Trophoblast cell (in vitro differentiated cells and primary cell): ENCODE measurements at regions not wholly inside any gene's neighbourhood (a gene's known extent, or its start where the extent isn't known, plus 50 kb on each side); places are given as distances from the start of the nearest gene placed in this dataset.

Source experiments
- DNase-seq, 2 donors: peaks; one replicate each; pipeline ENCODE4 v3.0.0-alpha.2; 2016
- H2AFZ ChIP-seq: 2 replicates; pipeline ENCODE4 v1.6.1; 2013; ENCODE audit warnings: low read length, moderate library complexity, mild to moderate bottlenecking; ENCODE audit not compliant: insufficient read depth, poor library complexity
- H2AK5ac ChIP-seq: 2 replicates; pipeline ENCODE4 v1.6.1; 2013; ENCODE audit warnings: mild to moderate bottlenecking, low read length
- H2BK120ac ChIP-seq: 2 replicates; pipeline ENCODE4 v1.6.1; 2013; ENCODE audit warnings: low read length, mild to moderate bottlenecking, moderate library complexity; ENCODE audit not compliant: insufficient read depth, poor library complexity
- H2BK12ac ChIP-seq: 2 replicates; pipeline ENCODE4 v1.6.1; 2013; ENCODE audit warnings: mild to moderate bottlenecking, low read length, moderate library complexity
- H2BK5ac ChIP-seq: 2 replicates; pipeline ENCODE4 v1.6.1; 2013; ENCODE audit warnings: low read length, low read depth, moderate library complexity, mild to moderate bottlenecking; ENCODE audit not compliant: poor library complexity
- H3K14ac ChIP-seq: 2 replicates; pipeline ENCODE4 v1.6.1; 2013; ENCODE audit warnings: mild to moderate bottlenecking, low read length
- H3K18ac ChIP-seq: 2 replicates; pipeline ENCODE4 v1.6.1; 2013; ENCODE audit warnings: mild to moderate bottlenecking, low read length
- H3K23ac ChIP-seq: 2 replicates; pipeline ENCODE4 v1.6.1; 2013; ENCODE audit warnings: low read length
- H3K27ac ChIP-seq: 2 replicates; pipeline ENCODE4 v1.5.1; 2013; ENCODE audit warnings: low read depth, mild to moderate bottlenecking, inconsistent platforms, low read length, moderate library complexity
- H3K27me3 ChIP-seq: 2 replicates; pipeline ENCODE4 v1.6.1; 2013; ENCODE audit warnings: inconsistent platforms, mild to moderate bottlenecking, low read length, moderate library complexity; ENCODE audit not compliant: insufficient read depth
- H3K36me3 ChIP-seq, 2 experiments: 1 replicate in 1 of 2; 2 replicates in 1 of 2; pipeline ENCODE4 v1.6.1; 2013; ENCODE audit warnings: low read length in 2 of 2, mild to moderate bottlenecking in 2 of 2, moderate library complexity in 1 of 2; ENCODE audit not compliant: insufficient read depth in 2 of 2, control insufficient read depth in 1 of 2
- H3K4ac ChIP-seq: 2 replicates; pipeline ENCODE4 v1.6.1; 2013; ENCODE audit warnings: low read depth, mild to moderate bottlenecking, low read length, moderate library complexity
- H3K4me1 ChIP-seq, 2 experiments: 1 replicate in 1 of 2; 2 replicates in 1 of 2; pipeline ENCODE4 v1.6.1; 2013; ENCODE audit warnings: low read length in 2 of 2, mild to moderate bottlenecking in 2 of 2, moderate library complexity in 1 of 2; ENCODE audit not compliant: insufficient read depth in 2 of 2, control insufficient read depth in 1 of 2
- H3K4me2 ChIP-seq: 2 replicates; pipeline ENCODE4 v1.6.1; 2013; ENCODE audit warnings: inconsistent platforms, mild to moderate bottlenecking, low read length, moderate library complexity
- H3K4me3 ChIP-seq: 2 replicates; pipeline ENCODE4 v1.5.1; 2013; ENCODE audit warnings: mild to moderate bottlenecking, low read depth, low read length, inconsistent platforms
- H3K79me1 ChIP-seq: one replicate; pipeline ENCODE4 v1.6.1; 2013; ENCODE audit warnings: low read length
- H3K79me2 ChIP-seq: 2 replicates; pipeline ENCODE4 v1.6.1; 2013; ENCODE audit warnings: low read length, mild to moderate bottlenecking; ENCODE audit not compliant: control insufficient read depth, insufficient read depth, poor library complexity
- H3K9ac ChIP-seq: 2 replicates; pipeline ENCODE4 v1.6.1; 2013; ENCODE audit warnings: mild to moderate bottlenecking, low read length
- H3K9me3 ChIP-seq: 2 replicates; pipeline ENCODE4 v1.6.1; 2013; ENCODE audit warnings: low read depth, mild to moderate bottlenecking, control low read depth, inconsistent platforms, low read length; ENCODE audit not compliant: insufficient read depth
- H4K12ac ChIP-seq: 2 replicates; pipeline ENCODE4 v1.6.1; 2013; ENCODE audit warnings: low read depth, mild to moderate bottlenecking, low read length, moderate library complexity
- H4K8ac ChIP-seq: 2 replicates; pipeline ENCODE4 v1.6.1; 2013; ENCODE audit warnings: low read depth, mild to moderate bottlenecking, low read length, moderate library complexity
- H4K91ac ChIP-seq: one replicate; pipeline ENCODE4 v1.6.1; 2013; ENCODE audit warnings: low read depth, mild to moderate bottlenecking, low read length, moderate library complexity
- WGBS: extraction: QIAGEN DNeasy Blood & Tissue Kit; methylation state at CpG from one replicate; pipeline ENCODE4 v1.1.7; 2013; ENCODE audit warnings: missing lambda C conversion rate; ENCODE audit not compliant: insufficient read length, insufficient coverage; ENCODE audit errors: extremely low coverage; 5-methylcytosine and 5-hydroxymethylcytosine counted together

DNA sequence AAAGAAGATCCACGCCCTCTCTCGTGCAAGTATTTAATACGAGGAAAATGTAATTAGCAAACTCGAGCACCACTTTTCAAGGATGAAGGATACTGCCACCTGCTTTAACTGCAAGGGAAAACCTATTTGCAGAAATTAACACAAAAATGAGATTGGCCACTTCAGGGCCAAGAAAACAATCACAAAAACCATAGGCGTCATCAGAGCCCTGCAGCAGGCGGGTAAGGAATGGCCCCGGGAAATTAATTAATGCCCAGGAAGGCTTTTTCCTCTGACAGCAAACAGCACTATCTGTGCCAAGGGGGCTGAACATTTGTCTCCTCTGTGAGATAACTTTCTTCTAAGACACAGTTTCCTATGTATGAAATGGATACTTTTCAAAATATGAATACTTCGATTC lies 255.7 kb downstream of the CTTN start:
- Histone ChIP-seq H4K8ac (no peak overlapping the region), H3K79me1 (no peaks in the 10 kb centered on the region), H4K12ac (no peak overlapping the region), H3K23ac (no peak overlapping the region), H2AK5ac (no peak overlapping the region), H3K14ac (no peak overlapping the region), H3K4me3 (no peak overlapping the region), H2BK5ac (no peak overlapping the region), H3K9ac (no peak overlapping the region), H3K79me2 (no peaks in the 10 kb centered on the region), H3K4me2 (no peak overlapping the region), H2BK12ac (no peak overlapping the region), H3K18ac (no peak overlapping the region), H3K27me3 (no peaks in the 10 kb centered on the region), H3K9me3 (no peaks in the 10 kb centered on the region), H2AFZ (no peak overlapping the region), H3K36me3 (no peaks in the 10 kb centered on the region), H3K27ac (no peak overlapping the region), H3K4me1 (peaks cover 0 to 4% of the 10 kb centered on the region in 2 experiments), H4K91ac (no peak overlapping the region), H2BK120ac (no peak overlapping the region), H3K4ac (no peak overlapping the region)
- no peak for DNase-seq
- no CpG with 5 or more reads among the region's 8 CpGs for WGBS

DNA sequence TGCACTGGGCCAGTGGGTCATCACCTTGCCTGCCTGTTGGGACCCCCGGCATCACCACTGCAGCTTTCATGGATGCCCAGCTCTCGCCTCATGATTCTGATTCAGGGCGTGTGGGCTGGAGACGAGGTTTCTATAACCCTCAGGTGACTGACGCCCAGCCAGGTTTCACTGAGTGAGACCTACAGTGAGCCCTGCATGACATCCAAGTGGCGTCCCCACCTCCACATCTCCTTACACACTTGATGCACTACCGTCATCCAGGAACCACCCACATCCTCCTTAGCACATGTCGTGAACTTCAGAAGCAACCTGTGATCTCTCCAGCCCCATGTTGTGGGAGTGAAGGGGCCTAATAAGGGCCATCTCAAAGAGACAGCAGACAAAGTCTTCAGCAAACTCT lies 257.5 kb downstream of the CTTN start:
- Histone ChIP-seq H3K23ac (no peak overlapping the region), H3K4me2 (no peak overlapping the region), H2BK12ac (no peak overlapping the region), H3K9me3 (peaks cover 2% of the 10 kb centered on the region), H3K4me3 (no peak overlapping the region), H3K79me1 (no peaks in the 10 kb centered on the region), H3K4me1 (peaks cover 0 to 4% of the 10 kb centered on the region in 2 experiments), H3K9ac (no peak overlapping the region), H4K8ac (no peak overlapping the region), H4K12ac (no peak overlapping the region), H3K27me3 (no peaks in the 10 kb centered on the region), H4K91ac (peak overlapping the region; percentile 25), H3K79me2 (no peaks in the 10 kb centered on the region), H2BK120ac (no peak overlapping the region), H2AFZ (no peak overlapping the region), H3K27ac (no peak overlapping the region), H2BK5ac (no peak overlapping the region), H3K14ac (peak overlapping the region; percentile 19), H3K18ac (peak overlapping the region; percentile 21), H3K4ac (no peak overlapping the region), H2AK5ac (no peak overlapping the region), H3K36me3 (no peaks in the 10 kb centered on the region)
- DNase-seq, result no peak
- WGBS, result no CpG with 5 or more reads among the region's 8 CpGs

DNA sequence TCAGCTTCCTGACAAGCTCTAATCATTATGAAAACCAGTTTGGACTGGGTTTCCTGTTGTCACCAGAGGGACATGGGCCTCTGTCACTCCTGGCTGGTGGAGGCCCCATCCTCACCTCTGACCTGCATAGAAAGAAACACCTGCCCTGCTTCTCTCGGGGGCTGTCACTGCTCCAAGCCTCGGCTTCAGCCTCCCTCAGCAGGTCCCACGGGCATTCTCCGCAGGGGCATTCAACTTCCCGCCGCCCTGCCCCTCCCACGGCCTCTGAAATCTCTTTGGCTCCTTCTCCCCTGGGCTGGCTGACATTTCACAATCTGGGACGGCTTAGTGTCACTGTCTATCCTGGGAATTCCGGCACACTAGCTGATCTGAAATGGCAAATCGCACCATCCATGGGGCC lies 257.9 kb downstream of the CTTN start:
- no peak overlapping the region for H4K8ac ChIP-seq
- H2BK120ac ChIP-seq, result no peak overlapping the region
- DNase-seq, result no peak
- no peaks in the 10 kb centered on the region for H3K27me3 ChIP-seq
- no peak overlapping the region for H4K91ac ChIP-seq
- H3K14ac ChIP-seq, result no peak overlapping the region
- no peak overlapping the region for H3K4ac ChIP-seq
- no peak overlapping the region for H3K4me2 ChIP-seq
- no peak overlapping the region for H3K23ac ChIP-seq
- H3K4me1 ChIP-seq, result peaks cover 0 to 4% of the 10 kb centered on the region in 2 experiments
- no peak overlapping the region for H3K9ac ChIP-seq
- H3K79me2 ChIP-seq, result no peaks in the 10 kb centered on the region
- no peak overlapping the region for H2AFZ ChIP-seq
- H3K18ac ChIP-seq, result no peak overlapping the region
- H3K9me3 ChIP-seq, result peaks cover 3% of the 10 kb centered on the region
- H3K4me3 ChIP-seq, result no peak overlapping the region
- H4K12ac ChIP-seq, result no peak overlapping the region
- no peak overlapping the region for H2BK12ac ChIP-seq
- H2AK5ac ChIP-seq, result no peak overlapping the region
- no CpG with 5 or more reads among the region's 10 CpGs for WGBS
- H3K36me3 ChIP-seq, result no peaks in the 10 kb centered on the region
- no peaks in the 10 kb centered on the region for H3K79me1 ChIP-seq
- no peak overlapping the region for H3K27ac ChIP-seq
- H2BK5ac ChIP-seq, result no peak overlapping the region

DNA sequence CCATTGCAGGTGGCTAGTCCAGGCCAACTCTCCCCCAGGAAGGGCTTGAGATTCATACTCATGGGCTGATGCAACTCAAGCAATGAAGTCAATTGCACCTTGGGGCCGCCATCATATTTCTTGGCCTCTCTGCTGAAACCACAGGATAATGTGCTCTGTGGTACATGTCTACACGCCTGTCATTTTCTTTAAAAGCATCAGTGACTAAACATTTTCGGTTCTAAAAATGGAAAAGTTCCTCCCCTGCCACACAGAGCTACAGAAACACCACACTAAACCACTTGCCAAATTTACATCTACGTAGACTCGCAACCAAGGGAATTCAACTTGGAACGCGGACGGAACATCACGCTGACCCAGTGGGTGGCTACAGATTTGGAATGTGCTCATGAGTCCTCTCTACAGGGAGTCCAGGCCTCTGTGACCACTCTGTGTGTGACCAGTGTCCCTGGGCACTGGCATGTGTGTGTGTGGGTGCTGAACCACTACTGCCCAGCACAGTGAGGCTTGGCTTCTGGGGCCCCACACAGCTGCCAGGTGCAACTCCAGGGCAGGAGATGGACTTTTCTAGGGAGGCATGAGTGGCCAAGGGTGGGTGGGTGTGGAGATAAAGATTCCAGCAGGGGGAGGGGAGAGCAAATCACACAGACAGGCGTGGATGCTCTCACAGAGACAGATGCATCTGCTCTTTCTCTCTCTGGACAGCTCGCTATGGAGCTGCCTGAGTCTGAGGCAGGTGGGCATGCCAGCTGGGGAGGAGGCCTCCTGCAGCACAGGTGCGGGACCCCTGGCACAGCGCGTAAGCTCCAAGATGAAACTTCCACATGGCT lies 261.9 kb downstream of the CTTN start:
- WGBS, result no CpG with 5 or more reads among the region's 14 CpGs

More for the DNA sequence above, 261.9 kb downstream of the CTTN start:
- Histone ChIP-seq H3K79me2 (no peaks in the 10 kb centered on the region), H3K4ac (no peak overlapping the region), H2BK5ac (no peak overlapping the region), H3K4me3 (no peak overlapping the region), H2BK12ac (no peak overlapping the region), H3K18ac (no peak overlapping the region), H3K4me1 (peaks cover 11 to 22% of the 10 kb centered on the region in 2 experiments), H3K23ac (no peak overlapping the region), H3K79me1 (no peaks in the 10 kb centered on the region), H3K9me3 (peaks cover 3% of the 10 kb centered on the region), H3K36me3 (no peaks in the 10 kb centered on the region), H4K8ac (no peak overlapping the region), H3K9ac (no peak overlapping the region), H3K27ac (no peak overlapping the region), H2AK5ac (no peak overlapping the region), H2BK120ac (no peak overlapping the region), H3K14ac (no peak overlapping the region), H3K4me2 (no peak overlapping the region), H3K27me3 (peaks cover 12% of the 10 kb centered on the region), H2AFZ (no peak overlapping the region), H4K91ac (no peak overlapping the region), H4K12ac (no peak overlapping the region)
- DNase-seq, result no peak
